GM21423 (cell line): ENCODE measurements at regions not wholly inside any gene's neighbourhood (a gene's known extent, or its start where the extent isn't known, plus 50 kb on each side); places are given as distances from the start of the nearest gene placed in this dataset.

ENCODE experiments used
- ATAC-seq: cut with Tn5 transposase; IDR thresholded peaks from one replicate; pipeline ENCODE4 v1.9.1; 2021; ENCODE audit warnings: mild to moderate bottlenecking, moderate library complexity; ENCODE audit not compliant: unreplicated experiment

GRCh38 chr17:77375917-77376651 is 235.3 kb downstream of the SEC14L1 start:
- ATAC-seq = no peak

- no peak for ATAC-seq
These were observed 236.3 kb downstream of the SEC14L1 start for GRCh38 chr17:77376795-77377709.

GRCh38 chr17:77377710-77378235 is 237.0 kb downstream of the SEC14L1 start:
- ATAC-seq = no peak

- ATAC-seq = no peak
These were observed 237.7 kb downstream of the SEC14L1 start for GRCh38 chr17:77378318-77379064.

- ATAC-seq = no peak
These were observed 238.3 kb downstream of the SEC14L1 start for GRCh38 chr17:77379065-77379428.

DNA sequence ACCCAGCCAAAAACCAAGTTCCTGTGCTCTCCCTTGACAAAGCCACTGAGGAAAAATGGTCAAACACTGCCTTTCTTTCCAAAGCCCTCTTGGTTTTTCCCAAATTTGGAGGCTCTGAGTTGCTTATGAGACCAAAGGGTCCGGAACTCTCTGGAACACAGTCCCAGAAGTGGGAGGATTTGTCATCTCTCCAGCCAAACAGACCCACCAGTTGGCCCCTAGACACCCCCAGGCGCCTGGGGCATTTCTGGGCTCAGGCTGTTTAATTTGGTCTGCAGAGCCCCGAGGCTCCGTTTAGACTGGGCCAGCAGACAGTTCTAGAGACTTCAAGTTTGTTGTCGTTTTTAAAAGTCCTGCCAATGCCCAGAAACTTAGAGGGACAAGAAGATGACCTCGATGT is 239.1 kb downstream of the SEC14L1 start:
- ATAC-seq = no peak

- no peak for ATAC-seq
These were observed 239.8 kb downstream of the SEC14L1 start for GRCh38 chr17:77380395-77381184.

- ATAC-seq = no peak
These were observed 240.5 kb downstream of the SEC14L1 start for GRCh38 chr17:77381185-77381700.

GRCh38 chr17:77381731-77382130 is 241.0 kb downstream of the SEC14L1 start:
- ATAC-seq = no peak

DNA sequence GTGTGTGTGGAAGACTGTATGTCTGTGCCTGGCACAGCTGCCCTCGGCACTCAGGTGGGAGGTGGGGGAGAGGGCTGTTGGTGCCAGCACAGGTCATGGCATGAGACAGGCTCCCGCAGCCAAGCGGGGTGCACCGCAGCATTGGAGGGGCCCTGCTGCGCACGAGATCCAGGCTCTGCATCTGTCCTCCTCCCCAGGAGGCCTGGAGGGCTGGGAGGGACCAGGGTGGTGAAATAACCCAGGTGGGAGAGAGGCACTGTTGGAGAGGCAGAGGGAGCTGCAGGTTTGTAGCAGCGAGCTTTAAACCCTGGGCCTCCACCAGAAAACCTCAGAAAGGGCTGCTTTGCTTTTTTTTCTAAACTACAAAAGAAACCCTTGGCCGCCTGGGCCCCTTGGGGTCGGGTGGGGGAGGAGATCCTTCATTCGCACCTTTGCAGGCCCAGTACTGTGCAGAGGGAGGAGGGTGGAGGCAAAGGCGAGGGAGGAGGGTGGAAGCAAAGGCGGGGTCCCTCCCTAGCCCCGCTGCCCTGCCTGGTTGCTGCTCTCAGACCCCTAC is 241.7 kb downstream of the SEC14L1 start:
- ATAC-seq = no peak

GRCh38 chr17:77382966-77383612 is 242.3 kb downstream of the SEC14L1 start:
- ATAC-seq = no peak

- ATAC-seq = no peak
These were observed 243.1 kb downstream of the SEC14L1 start for GRCh38 chr17:77383613-77384608.

DNA sequence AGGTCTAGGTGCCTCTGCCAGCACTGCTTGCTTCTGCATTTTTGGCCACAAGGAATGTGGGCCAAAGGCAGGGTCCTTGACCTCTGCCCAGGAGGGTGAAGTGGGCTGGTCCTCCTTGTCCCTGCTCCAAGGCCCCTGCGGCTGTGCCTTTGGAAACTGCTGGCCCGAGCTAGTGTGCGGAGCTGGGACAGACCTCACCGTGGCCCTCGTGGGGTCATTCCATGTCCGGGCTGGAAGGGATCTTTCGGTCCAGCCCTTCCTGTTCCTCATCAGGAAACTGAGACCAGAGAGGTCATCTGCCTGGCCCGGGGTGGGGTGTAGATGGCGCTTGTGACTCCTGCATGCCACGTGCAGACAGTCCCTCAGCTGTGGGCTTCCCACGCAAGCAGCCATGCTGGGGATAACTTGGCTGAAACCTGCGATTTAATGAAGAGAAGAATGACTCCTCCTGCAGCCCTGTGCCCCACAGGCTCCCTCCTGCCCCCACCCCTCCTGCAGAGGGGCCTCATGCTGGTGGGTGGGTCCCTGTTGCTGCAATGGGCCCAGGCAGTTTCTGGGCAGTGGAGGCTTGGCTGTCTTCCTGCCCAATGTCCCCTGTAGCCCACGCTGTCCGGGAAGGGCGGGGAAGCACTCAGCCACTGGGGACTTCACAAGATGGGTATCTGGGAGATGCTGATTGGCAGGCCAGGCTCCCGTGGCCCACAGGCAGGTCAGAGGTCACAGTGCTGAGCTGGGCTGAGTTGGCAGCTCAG is 245.2 kb downstream of the SEC14L1 start:
- ATAC-seq = no peak

GRCh38 chr17:77386502-77387192 is 245.9 kb downstream of the SEC14L1 start:
- no peak for ATAC-seq

- ATAC-seq = no peak
These were observed 247.1 kb downstream of the SEC14L1 start for GRCh38 chr17:77387891-77388290.

DNA sequence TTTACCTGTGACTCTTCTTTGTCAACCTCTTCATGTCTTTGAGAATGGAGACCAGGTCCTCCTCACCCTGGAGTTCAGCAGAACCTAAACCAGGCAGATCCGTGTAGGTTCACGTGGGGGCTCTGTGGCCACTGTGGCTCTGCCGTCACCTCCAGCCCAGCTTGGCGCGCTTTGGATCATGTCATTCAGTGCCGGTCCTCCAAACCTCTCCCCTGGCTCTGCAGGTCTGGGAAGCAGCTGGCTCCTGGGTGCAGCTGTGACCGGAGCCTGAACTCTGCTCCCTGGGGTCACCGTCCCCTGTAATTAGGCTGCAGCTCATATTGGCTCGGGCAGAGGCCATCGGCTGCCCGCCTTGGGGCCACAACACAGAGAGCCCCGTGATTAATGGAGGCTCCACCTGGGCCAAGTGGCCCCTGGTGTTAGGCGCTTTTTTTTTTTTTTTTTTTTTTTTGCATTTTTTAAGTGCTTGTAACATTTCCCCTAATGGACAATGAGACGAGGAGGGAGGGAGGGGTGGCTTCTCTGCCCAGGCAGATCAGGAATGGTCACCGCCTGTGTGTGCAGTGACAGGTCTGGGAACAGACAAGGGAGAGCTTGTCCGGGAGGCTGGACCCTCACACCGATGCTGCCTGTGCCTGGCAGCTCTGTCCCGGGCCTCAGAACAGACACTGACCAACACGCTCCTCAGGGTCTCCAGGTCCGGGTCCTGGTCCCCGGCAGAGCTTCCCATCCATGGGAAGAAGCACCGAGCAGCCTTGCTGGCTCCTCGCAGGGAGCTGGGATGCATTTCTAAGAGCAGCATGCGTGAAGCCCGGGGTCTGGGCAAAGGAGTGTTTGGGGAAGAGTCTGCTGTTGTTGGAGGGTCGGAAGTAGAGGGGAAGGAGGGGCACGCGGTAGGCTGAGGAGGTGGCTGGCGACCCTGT is 247.9 kb downstream of the SEC14L1 start:
- no peak for ATAC-seq
